Right ventricle myocardium inferior (tissue), 1 donor: ENCODE measurements at regions not wholly inside any gene's neighbourhood (a gene's known extent, or its start where the extent isn't known, plus 50 kb on each side); places are given as distances from the start of the nearest gene placed in this dataset.
"Not testable (repeated sequence)": the region's sequence is repeated elsewhere in the genome, so short reads cannot be mapped to it uniquely, and the experiment has no call there.

Experiments
- ATAC-seq: fragments of 200-7000 bp; cut with Tn5 transposase; one replicate; pipeline ENCODE4 v1.9.1; 2020; ENCODE audit warnings: mild to moderate bottlenecking, moderate library complexity
- DNase-seq: peaks from one replicate; pipeline ENCODE4 v3.0.0; 2021; ENCODE audit errors: missing footprints
- intact Hi-C: fragments of 100-400 bp; cut with DNase I; formaldehyde crosslinking; loops from one replicate; pipeline ENCODE4 v1.11.0; 2022
- donor health status: DM: no; HTN: yes; CAD: no; lungs with severe emphysema.

DNA sequence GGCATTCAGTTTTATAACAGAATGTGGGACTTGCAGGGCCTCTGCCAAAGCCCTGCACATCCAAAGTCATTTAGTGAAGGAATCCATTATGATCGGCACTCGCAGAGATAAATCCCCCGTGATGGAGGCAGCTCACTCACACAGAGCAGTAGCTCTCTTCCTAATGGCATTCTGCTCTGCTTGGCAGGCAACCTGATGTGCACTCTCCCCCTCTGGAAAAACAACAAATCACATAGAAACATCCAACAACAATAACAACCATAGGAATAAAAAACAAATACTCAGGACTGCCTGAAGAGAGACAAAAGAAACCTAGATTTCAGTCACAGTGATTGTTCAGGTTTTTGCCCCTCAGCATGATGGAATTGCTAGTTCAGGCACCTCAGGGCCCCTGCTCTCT, 59.7 kb downstream of the NAA11 start:
- ATAC-seq (no peak), DNase-seq (no peak)
- intact Hi-C loops, result no loop called here

DNA sequence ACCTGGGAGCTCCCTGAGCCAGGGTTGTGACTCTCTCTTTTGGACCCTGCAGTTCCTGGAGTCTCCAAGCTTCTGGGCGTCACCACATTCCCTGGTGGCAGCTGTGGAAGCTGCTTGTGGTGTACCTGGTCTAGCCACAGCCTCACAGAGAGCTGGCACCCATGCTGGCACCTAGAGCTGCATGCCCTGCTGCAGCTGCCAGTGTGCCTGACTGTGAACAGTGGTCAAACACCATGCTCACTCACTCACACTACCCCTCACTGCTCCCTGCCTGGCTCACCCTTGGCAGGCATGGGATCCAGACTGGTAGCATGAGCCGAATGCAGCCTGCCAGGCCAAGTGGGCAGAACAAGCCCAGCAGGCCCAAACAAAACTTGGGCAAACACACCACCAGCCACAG, 66.6 kb downstream of the NAA11 start:
- no peak for DNase-seq
- intact Hi-C loops, result no loop called here

DNA sequence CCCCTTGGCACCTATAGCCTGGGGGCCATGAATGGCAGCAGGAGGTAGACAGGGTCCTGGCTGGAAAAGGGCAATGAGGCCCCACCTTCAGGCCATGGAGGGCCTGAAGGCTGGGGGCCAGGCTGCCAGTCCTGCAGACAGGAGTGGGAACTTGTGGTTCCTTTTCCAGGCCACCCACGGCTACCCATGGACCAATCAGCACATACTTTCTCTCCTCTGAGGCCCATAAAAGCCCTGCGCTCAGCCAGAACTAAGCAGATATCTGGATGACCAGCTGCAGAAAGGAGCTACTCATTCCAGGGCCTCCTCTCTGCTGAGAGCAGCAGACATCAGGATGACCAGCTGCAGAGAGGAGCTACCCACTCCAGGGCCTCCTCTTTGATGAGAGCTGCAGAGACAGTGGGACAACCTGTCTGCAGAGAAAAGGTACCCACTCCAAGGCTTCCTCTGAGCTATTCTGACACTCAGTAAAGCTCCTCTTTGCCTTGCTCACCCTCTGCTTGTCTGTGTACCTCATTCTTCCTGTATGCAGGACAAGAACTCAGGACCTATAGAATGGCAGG, 67.2 kb downstream of the NAA11 start:
- DNase-seq (no peak), ATAC-seq (peak; percentile 53)
- intact Hi-C loops, result no loop called here

More for the DNA sequence above, 66.6 kb downstream of the NAA11 start:
- ATAC-seq, result no peak

DNA sequence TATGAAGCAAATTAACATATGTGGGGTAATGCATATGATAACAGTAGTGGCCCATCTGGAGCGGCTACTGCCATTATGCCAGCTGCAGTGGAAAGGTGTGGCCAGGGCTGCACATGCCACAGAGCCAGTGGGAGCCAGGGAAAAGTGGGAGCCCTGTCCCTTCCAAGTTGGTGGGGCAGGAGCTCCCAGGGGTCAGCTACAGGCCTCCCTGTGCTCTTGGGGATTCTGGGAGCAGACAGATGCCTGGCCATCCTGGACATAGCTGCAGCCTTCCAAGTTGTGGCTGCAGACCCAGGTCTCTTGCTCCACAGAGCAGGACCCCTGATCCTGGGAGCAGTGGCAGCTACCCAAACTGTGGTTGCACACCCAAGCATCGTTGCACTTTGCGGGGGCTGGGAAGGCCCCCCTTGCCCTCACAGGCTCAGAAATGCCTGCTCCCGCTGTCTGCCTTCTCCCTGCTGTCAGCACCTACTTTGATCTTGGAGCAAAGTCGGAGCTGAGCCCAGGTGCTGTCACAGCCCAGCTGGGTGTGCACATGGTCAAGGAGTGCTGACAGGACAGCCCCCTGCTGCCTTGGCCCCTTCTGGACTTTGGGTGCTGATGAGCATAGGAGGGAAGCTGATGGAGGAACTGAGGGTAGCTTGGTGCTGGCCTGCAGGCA, 67.8 kb downstream of the NAA11 start:
- ATAC-seq (peak; percentile 91), DNase-seq (no peak)
- intact Hi-C loops, result no loop called here

DNA sequence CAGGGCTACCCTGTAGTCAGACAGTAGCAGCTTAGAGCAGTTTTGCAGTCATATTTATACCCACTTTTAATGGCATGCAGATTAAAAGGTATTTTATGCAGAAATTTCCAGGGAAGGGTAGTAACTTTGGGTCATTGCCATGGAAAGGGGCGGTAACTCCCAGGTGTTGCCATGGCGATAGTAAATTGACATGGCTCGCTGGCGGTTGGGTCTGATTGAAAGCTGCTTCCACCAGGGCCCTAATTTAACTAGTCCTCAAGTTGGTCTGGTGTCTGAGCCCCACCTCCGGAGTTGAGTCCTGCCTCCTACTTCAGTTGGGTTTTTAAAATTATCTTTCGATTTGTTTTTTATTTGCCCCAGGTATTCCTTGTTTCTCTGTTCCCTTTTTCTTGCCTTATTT, 70.1 kb downstream of the NAA11 start:
- intact Hi-C loops, result no loop called here
- ATAC-seq, result no peak
- no peak for DNase-seq

DNA sequence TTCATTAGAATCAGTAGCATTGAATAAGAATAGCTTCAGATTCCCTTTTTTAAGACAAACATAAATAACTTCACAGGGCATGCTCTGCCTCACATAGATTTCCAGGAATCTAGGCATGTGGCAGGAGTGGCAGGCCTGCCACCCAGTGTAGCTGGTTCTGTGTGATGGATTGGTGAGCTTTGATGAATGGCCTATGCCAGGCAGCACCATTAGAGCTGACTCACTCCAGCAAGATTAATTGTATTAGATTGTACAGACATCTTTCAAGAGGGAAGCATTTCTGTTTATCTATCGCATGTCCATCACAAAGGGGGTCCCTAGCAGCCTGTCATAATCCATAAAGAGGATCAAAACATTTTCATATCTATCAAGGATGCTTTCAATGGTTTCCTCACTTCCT, 71.9 kb downstream of the NAA11 start:
- DNase-seq, result no peak
- intact Hi-C loops, result no loop called here
- no peak for ATAC-seq

- DNase-seq (no peak), ATAC-seq (no peak)
- intact Hi-C loops, result no loop called here
These were observed 72.7 kb downstream of the NAA11 start for GRCh38 chr4:79253168-79253567.

GRCh38 chr4:79250887-79251286, 75.0 kb downstream of the NAA11 start:
- DNase-seq, result no peak
- ATAC-seq, result no peak
- intact Hi-C loops, result no loop called here

DNA sequence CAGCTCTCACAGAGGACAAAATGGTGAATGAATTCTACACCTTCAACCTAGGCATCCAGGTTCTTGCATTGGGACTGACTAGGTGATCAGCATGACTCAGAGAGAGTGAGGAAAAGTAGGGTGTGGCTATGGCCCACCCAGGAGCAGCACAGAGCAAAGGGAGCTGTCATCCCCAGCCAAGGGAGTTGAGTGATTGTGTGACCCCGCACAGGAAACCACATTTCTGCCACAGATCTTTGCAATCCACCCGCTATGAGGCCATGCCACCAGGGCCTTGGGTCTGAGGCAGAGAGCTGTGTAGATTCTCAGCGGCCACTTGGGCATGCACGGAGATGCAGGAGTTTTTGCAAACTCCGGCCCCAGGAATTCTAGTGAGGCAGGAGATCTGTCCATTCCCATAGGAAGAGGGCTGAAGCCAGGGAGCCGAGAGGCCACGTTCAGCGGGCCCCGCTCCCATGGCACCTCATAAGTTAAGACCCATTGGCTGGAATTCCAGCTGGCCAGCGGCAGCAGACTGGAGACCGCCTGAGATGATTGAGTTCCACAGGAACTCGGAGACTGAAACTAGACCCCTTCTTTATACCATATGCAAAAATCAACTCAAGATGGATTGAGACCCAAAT, 75.9 kb downstream of the NAA11 start:
- intact Hi-C loops, result no loop called here
- ATAC-seq (no peak), DNase-seq (peak; percentile 45)

GRCh38 chr4:79248610-79249009, 77.3 kb downstream of the NAA11 start:
- ATAC-seq (no peak), DNase-seq (peak; percentile 64)
- intact Hi-C loops, result no loop called here

DNA sequence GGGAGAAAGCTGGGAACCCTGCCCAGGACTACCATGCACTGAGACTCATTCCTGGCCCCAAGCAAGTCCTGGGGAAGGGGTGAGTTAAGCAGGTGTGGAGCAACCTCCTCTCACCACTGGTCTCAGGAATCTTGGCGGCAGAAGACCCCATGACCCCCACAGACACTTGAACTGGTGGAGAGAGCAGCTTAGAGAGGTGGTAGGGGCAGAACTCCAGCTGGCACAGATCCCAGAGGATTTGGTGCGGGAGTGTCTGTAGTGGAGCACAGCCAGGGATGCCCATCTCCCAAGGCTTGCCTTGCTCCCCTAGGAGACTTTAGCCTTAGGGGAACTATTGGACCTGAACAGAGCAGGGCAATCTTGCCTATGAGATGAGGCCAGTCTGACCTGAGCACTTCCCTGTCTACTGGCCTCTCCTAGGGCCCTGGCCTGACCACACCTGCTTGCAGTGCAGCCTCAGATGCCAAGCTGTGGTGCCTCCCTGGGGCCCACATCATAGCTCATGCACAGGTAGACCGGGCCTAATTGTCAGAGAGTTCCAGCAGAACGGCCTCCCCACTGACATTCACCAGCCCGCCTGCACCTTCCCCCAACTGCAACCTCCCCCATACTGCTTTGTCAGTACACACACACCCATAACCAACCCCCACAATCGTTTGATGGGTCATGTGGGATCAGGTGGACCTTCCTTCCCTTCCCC, 78.0 kb downstream of the NAA11 start:
- no peak for ATAC-seq
- DNase-seq, result peak; percentile 33
- intact Hi-C loops, result no loop called here

DNA sequence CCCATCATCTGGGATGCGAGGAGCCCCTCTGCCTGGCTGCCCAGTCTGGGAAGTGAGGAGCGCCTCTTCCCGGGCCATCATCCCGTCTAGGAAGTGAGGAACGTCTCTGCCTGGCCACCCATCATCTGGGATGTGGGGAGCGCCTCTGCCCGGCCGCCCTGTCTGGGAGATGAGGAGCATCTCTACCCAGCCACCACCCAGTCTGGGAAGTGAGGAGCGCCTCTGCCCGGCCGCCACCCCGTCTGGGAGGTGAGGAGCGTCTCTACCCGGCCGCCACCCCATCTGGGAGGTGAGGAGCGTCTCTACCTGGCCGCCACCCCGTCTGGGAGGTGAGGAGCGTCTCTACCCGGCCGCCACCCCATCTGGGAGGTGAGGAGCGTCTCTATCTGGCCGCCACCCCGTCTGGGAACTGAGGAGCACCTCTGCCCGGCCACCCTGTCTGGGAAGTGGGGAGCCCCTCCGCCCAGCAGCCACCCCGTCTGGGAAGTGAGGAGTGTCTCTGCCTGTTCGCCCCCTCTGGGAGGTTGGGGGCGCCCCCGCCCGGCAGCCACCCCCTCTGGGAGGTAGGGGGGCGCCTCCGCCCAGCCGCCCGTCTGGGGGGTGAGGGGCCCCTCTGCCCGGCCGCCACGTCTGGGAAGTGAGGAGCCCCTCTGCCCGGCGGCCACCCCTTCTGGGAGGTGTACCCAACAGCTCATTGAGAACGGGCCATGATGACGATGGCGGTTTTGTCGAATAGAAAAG, 80.5 kb downstream of the NAA11 start:
- intact Hi-C loops, ATAC-seq, DNase-seq: not testable (repeated sequence)

GRCh38 chr4:79241846-79242245, 84.0 kb downstream of the NAA11 start:
- no peak for DNase-seq
- no peak for ATAC-seq
- intact Hi-C loops, result no loop called here

GRCh38 chr4:79237851-79238250, 88.0 kb downstream of the NAA11 start:
- intact Hi-C loops, result no loop called here
- no peak for ATAC-seq
- no peak for DNase-seq

DNA sequence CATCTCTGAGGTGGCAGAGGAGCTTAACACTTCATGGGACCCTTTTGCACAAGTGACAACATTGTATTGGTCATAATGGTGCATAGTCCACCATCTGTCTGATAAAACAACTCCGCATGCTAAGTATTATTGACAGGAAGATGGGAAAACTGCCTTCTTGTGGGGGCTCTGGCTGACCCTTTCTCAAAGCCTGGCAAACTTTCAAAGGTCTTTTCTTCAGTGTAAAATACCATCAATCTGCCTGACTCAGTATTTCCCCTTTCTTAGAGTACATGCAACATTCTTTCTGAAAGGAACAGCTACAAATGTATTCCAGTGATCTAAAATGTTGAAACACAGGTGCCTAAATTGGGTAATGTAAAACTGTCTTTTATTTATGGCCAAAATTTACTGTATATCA, 89.1 kb downstream of the NAA11 start:
- ATAC-seq (no peak), DNase-seq (no peak)
- intact Hi-C loops, result no loop called here

- DNase-seq (no peak), ATAC-seq (no peak)
- intact Hi-C loops, result no loop called here
These were observed 90.8 kb downstream of the NAA11 start for GRCh38 chr4:79235095-79235494.

DNA sequence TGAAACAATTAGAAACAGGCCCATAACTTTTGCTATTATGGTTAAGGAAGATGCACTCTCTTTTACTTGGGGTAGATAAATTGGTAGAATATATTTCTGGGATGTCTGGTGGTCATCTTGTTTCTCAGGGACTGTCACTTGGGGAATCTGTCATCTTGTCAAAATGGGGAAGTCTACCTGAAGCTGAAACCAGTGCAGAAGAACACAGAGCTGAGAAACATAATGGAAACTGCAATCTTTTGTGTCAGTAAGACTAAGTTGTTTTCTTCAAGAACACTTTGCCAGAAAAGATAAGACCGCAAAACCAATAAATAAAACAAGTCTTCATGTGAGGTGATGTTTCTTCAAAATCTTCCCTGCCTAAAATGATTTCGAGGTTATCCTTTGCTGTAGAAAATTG, 92.0 kb downstream of the NAA11 start:
- intact Hi-C loops, result no loop called here
- DNase-seq (no peak), ATAC-seq (no peak)

- DNase-seq, result no peak
These were observed 93.3 kb downstream of the NAA11 start for GRCh38 chr4:79232540-79232939.

GRCh38 chr4:79227860-79228259, 98.0 kb downstream of the NAA11 start:
- peak; percentile 69 for DNase-seq
- intact Hi-C loops, result no loop called here
- peak; percentile 56 for ATAC-seq

More at GRCh38 chr4:79232540-79232939, 93.3 kb downstream of the NAA11 start:
- intact Hi-C loops, result no loop called here
- no peak for ATAC-seq
